ENCODE measurements at regions not wholly inside any gene's neighbourhood (a gene's known extent, or its start where the extent isn't known, plus 50 kb on each side); places are given as distances from the start of the nearest gene placed in this dataset.

GRCh38 chr5:4981608-4982007 lies 158.5 kb upstream of the ADAMTS16 start:
- DNase-seq: no peak

GRCh38 chr5:4983701-4984100 lies 156.4 kb upstream of the ADAMTS16 start:
- DNase-seq: no peak

GRCh38 chr5:4984461-4984860 lies 155.7 kb upstream of the ADAMTS16 start:
- no peak for DNase-seq

DNA sequence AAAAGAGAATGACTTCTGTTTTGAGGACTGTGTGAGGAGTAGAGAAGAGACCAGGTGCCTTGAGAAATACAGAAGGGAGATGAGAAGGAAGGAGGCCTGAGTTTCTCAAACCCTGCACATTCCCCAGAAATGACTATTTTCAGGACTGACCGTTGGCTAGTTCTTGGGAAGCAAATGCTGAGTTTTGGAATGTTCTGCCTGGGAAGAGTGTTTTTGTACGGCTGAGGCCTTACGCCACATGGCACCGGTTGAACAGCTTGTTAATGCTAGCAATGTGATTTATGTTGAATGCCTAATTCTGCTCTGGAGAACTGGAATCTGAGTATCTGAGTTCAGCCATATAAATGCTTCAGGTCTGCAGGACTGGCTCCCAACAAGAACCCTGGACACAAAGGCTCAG lies 152.7 kb upstream of the ADAMTS16 start:
- no peak for DNase-seq

DNA sequence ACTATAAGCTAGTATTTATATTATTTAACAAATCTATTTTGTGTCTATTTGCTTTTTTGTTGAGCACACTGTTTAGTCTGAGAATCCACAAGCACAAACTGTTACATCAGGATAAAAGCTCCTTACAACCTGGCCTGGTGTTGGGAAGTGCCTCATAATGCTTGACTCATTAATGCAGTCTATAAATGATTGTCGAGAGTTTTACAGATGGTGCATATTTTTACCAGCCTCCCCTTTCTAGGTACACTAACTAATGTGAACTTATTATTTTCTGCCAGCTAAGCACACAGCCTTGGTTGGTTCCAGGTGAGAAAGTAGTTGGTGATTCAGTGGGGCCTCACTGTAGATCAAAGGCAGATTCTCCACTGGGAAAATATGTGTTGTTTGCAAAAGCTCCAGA lies 151.0 kb upstream of the ADAMTS16 start:
- DNase-seq: no peak

GRCh38 chr5:4990017-4990416 lies 150.1 kb upstream of the ADAMTS16 start:
- no peak for DNase-seq

DNA sequence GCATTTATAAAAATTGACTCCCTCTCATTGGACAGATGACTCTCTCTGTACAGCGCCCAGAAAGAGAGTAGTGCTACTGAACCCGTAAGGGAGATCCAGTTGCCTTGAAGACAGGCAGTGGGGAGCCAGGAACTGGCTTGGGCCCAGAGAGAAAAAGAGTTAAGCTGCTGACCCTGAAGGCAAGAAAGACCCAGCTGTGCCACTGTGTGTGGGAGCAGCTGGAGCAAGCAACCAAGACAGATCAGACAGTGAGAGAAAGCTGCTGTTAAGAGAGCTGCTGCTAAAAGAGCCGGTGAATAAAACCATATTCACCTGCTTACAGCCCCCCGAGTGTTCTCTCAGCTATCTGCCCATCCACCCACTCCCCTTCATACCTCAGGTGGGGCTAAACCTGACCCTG lies 149.7 kb upstream of the ADAMTS16 start:
- DNase-seq: no peak

- DNase-seq: no peak
Measured at GRCh38 chr5:4991925-4992324, 148.2 kb upstream of the ADAMTS16 start.

- DNase-seq: no peak
Measured at GRCh38 chr5:4995014-4995413, 145.1 kb upstream of the ADAMTS16 start.

DNA sequence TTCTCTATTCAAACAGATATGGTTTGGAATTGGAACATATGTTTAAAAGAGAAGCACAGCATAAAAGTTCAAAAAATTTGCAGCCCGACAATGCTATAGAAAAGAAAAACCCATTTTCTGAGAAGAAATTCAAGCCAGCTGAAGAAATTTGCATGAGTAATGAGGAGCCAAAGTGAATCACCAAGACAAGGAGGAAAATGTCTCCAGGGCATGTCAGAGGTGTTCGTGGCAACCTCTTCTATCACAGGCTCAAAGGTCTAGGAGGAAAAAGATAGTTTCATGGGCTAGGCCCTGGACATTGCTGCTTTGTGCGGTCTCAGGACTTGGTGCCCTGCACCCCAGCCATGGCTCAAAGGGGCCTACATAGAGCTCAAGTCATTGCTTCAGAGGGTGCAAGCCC lies 134.8 kb upstream of the ADAMTS16 start:
- no peak for DNase-seq

GRCh38 chr5:5006548-5006947 lies 133.6 kb upstream of the ADAMTS16 start:
- DNase-seq: no peak

- DNase-seq: no peak
Measured at GRCh38 chr5:5009240-5009639, 130.9 kb upstream of the ADAMTS16 start.

- no peak for DNase-seq
Measured at GRCh38 chr5:5011151-5011550, 129.0 kb upstream of the ADAMTS16 start.

DNA sequence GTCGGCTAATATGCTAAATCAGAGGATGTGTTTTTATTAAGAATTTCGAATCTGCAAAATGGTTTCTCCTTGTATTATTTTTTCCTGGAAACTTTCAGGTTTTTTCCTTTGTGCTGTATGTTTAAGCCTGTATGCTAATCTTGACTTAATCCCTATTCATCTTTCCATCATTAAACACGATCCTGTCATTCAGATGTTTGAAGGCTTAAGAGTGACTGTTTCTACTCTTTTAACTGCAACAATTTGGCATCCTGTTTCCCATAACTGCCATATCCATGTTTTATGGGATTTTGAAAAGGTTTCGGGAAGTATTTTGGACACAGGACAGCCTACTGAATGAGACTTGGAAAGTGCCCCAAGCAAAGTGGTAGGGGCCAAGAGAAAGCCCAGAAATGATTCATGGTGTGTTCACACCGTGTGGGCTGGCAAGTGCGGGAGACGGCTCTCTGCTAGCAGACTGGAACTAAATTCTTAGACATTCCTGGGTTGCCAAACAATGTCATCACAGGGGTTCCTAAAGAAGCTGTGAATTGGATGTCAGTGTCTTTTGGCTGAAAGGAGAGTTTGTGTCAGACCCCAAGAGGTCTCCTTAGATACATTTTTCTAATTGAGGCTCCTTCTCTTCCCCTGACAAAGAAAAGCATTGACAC lies 125.4 kb upstream of the ADAMTS16 start:
- no peak for DNase-seq

DNA sequence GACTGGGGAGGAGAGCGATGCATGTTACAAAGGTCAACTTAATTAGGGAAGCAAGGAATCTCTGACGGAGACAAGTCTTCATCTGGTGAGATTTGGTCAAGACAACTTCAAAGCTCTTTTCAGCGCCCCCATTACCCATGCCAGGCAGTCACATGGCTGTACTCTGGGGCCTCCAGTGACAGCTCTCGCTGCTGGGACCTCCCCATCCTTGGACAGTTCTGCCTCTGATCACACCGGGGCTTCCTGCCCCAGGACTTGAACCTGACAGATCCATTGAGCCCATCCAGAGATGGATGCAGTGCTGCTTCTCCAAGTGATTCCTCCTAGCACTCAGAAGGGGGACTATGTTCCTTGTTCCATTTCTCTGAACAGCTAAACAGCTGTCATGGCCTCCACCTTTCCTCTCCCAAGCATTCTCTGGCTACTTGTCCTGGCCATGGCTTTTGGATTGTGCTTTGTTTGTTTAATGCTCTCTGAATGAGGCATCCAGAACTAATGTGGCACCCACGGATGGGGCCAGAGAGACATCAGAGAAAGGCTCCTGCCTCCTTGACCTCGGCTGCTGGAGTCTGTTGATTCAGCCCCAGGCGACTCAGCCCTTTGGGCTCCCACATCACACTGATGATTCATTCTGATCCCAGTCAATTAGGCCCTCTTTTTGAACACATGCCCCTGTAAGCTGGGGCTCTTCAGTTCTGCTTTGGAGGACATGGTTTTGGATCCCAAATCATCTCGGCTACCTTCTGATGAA lies 122.1 kb upstream of the ADAMTS16 start:
- DNase-seq: no peak

- DNase-seq: no peak
Measured at GRCh38 chr5:5018578-5018970, 121.6 kb upstream of the ADAMTS16 start.

GRCh38 chr5:5021436-5021835 lies 118.7 kb upstream of the ADAMTS16 start:
- no peak for DNase-seq

GRCh38 chr5:5025098-5025773 lies 114.9 kb upstream of the ADAMTS16 start:
- DNase-seq: no peak

GRCh38 chr5:5025774-5026408 lies 114.2 kb upstream of the ADAMTS16 start:
- DNase-seq: no peak

GRCh38 chr5:5026409-5026785 lies 113.7 kb upstream of the ADAMTS16 start:
- DNase-seq: no peak

DNA sequence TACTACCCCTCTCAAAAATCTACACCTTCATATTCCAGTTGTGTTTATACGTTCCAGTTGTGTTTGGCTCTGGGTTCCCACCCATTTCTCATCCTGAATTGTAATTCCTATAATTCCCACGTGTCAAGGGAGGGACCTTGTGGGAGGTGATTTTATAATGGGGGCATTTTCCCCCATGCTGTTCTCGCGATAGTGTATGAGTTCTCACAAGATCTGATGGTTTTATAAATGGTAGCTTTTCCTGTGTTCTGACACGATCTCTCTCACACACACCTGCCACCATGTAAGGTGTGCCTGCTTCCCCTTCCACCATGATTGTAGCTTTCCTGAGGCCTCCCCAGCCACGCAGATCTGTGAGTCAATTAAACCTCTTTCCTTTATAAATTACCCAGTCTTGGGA lies 108.5 kb upstream of the ADAMTS16 start:
- no peak for DNase-seq

DNA sequence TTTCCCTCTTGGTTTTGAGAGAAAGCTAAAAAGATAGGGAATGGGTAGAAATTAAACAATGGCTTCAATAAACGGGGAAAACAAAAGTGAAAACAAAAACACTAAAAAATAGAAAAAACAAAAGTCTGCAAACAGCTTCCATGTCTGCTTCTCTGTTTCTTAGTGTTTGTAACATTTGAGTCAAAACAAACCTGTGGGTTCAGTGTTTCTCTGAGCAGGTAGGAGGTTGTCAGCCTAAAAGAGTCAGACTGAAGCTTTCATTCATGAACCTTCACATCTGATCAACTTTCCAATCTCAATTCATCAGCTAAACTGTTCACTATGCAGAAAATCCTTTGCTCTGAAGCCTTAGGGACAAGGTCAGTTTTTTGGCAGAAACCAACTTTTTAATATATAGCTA lies 102.5 kb upstream of the ADAMTS16 start:
- DNase-seq: no peak

DNA sequence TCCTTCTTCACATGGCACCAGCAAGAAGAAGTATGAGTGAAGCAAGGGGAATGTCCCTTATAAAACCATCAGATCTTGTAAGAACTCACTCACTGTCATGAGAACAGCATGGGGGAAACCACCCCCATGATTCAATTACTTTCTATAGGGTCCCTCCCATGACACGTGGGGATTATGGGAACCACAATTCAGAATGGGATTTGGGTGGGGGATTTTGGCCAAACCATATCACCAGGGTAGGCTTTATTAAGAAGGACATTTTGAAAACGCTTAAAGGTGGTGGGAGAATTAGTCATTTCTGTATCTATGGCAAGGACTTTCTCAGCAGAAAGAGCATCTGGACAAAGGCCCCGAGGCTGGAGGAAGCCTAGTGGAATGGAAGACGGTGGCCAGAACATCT lies 100.2 kb upstream of the ADAMTS16 start:
- DNase-seq: no peak

DNA sequence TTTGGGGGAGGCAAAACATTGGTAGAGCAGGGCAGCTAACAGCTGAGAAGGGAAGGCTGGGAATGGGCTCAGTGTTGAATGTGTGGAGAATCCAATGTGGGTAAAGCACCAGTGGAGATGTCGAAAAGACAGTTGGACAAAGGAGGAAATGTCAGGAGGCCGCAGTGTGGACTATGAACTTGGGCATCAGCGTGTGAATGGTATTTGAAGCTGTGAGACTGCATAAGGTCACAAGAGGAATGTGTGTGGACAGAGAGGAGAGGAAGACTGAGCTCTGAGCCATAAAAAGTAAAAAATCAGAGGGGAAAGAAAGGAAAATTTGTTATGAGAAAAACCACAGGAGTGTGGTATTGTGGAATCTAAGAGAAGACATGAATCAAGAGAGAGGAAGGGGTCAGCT lies 99.4 kb upstream of the ADAMTS16 start:
- DNase-seq: no peak
